HUES6 (cell line): ENCODE measurements at regions not wholly inside any gene's neighbourhood (a gene's known extent, or its start where the extent isn't known, plus 50 kb on each side); places are given as distances from the start of the nearest gene placed in this dataset.

Source experiments
- H3K27ac ChIP-seq: 2 replicates; pipeline ENCODE4 v1.7.0; 2013; ENCODE audit warnings: low read depth, mild to moderate bottlenecking, low read length, inconsistent platforms
- H3K27me3 ChIP-seq: 2 replicates; pipeline ENCODE4 v1.6.1; 2013; ENCODE audit warnings: low read length; ENCODE audit not compliant: control insufficient read depth, insufficient read depth
- H3K36me3 ChIP-seq: 2 replicates; pipeline ENCODE4 v1.6.1; 2013; ENCODE audit warnings: low read length; ENCODE audit not compliant: control insufficient read depth, insufficient read depth
- H3K4me1 ChIP-seq: 2 replicates; pipeline ENCODE4 v1.6.1; 2013; ENCODE audit warnings: low read length; ENCODE audit not compliant: control insufficient read depth, insufficient read depth
- H3K4me3 ChIP-seq: 2 replicates; pipeline ENCODE4 v1.5.1; 2013; ENCODE audit warnings: low read depth, low read length
- H3K9ac ChIP-seq: one replicate; pipeline ENCODE4 v1.6.1; 2013; ENCODE audit warnings: mild to moderate bottlenecking, low read length
- H3K9me3 ChIP-seq: 2 replicates; pipeline ENCODE4 v1.6.1; 2013; ENCODE audit warnings: low read depth, low read length; ENCODE audit not compliant: control insufficient read depth, insufficient read depth

- H3K4me1 ChIP-seq: no peaks in the 10 kb centered on the region
- H3K4me3 ChIP-seq: no peak overlapping the region
- no peaks in the 10 kb centered on the region for H3K9me3 ChIP-seq
- H3K27ac ChIP-seq: no peak overlapping the region
- no peak overlapping the region for H3K9ac ChIP-seq
- no peaks in the 10 kb centered on the region for H3K36me3 ChIP-seq
- no peaks in the 10 kb centered on the region for H3K27me3 ChIP-seq
These were observed 101.7 kb upstream of the CTTNBP2 start for GRCh38 chr7:117974891-117975290.

GRCh38 chr7:117975476-117975875 is 102.2 kb upstream of the CTTNBP2 start:
- Histone ChIP-seq H3K36me3 (no peaks in the 10 kb centered on the region), H3K27ac (no peak overlapping the region), H3K27me3 (no peaks in the 10 kb centered on the region), H3K4me1 (no peaks in the 10 kb centered on the region), H3K9ac (no peak overlapping the region), H3K4me3 (no peak overlapping the region), H3K9me3 (no peaks in the 10 kb centered on the region)

GRCh38 chr7:117979954-117980497 is 106.8 kb upstream of the CTTNBP2 start:
- H3K9me3 ChIP-seq: no peaks in the 10 kb centered on the region
- no peaks in the 10 kb centered on the region for H3K27me3 ChIP-seq
- H3K4me3 ChIP-seq: no peak overlapping the region
- no peak overlapping the region for H3K9ac ChIP-seq
- no peaks in the 10 kb centered on the region for H3K36me3 ChIP-seq
- H3K27ac ChIP-seq: no peak overlapping the region
- H3K4me1 ChIP-seq: no peaks in the 10 kb centered on the region

- Histone ChIP-seq H3K9me3 (no peaks in the 10 kb centered on the region), H3K4me1 (no peaks in the 10 kb centered on the region), H3K27ac (no peak overlapping the region), H3K4me3 (no peak overlapping the region), H3K9ac (no peak overlapping the region), H3K27me3 (no peaks in the 10 kb centered on the region), H3K36me3 (no peaks in the 10 kb centered on the region)
These were observed 109.1 kb upstream of the CTTNBP2 start for GRCh38 chr7:117982071-117983055.

GRCh38 chr7:117986645-117987269 is 113.5 kb upstream of the CTTNBP2 start:
- H3K27ac ChIP-seq: no peak overlapping the region
- no peak overlapping the region for H3K9ac ChIP-seq

GRCh38 chr7:117990834-117991233 is 117.6 kb upstream of the CTTNBP2 start:
- Histone ChIP-seq H3K4me1 (no peaks in the 10 kb centered on the region), H3K9ac (no peak overlapping the region), H3K27ac (no peak overlapping the region), H3K36me3 (no peaks in the 10 kb centered on the region), H3K4me3 (no peak overlapping the region), H3K9me3 (no peaks in the 10 kb centered on the region), H3K27me3 (no peaks in the 10 kb centered on the region)

More at GRCh38 chr7:117986645-117987269, 113.5 kb upstream of the CTTNBP2 start:
- Histone ChIP-seq H3K4me1 (no peaks in the 10 kb centered on the region), H3K27me3 (no peaks in the 10 kb centered on the region), H3K36me3 (no peaks in the 10 kb centered on the region), H3K4me3 (no peak overlapping the region), H3K9me3 (no peaks in the 10 kb centered on the region)

DNA sequence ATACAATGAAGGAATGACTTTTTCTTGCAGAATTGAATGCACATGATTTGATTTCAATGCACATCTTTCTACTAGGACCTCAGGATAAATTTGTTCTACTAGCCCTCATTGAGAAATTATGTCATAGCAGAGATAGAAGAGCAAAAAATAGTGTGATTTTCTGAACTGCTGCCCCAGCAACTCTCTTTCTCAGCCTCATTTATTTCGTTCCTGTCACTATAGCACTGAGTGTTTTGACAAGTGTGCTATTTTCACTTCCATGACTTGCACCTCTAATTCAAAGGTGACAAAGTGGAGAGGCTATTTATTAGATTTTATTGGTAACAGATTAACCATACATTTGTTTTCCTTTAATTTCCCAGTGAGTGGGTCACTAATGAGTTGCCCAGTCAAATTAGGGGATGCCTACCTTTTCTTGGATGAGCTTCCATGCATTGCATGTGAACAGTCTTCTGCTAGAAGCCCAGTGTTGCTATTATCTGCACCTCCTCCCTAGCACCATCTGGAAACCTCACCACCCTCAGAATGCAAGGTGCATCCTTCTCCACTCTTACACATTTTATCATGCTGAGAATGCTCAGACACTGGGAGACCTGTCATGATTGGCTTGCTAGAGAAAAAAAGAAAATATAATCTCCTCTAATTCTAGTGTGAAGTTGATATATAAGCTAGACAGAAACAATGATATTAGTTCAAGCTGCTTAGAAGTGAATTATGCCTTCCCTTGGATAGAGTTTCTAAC is 119.6 kb upstream of the CTTNBP2 start:
- Histone ChIP-seq H3K36me3 (no peaks in the 10 kb centered on the region), H3K27me3 (no peaks in the 10 kb centered on the region), H3K9ac (no peak overlapping the region), H3K9me3 (no peaks in the 10 kb centered on the region), H3K4me3 (no peak overlapping the region), H3K4me1 (no peaks in the 10 kb centered on the region), H3K27ac (no peak overlapping the region)

DNA sequence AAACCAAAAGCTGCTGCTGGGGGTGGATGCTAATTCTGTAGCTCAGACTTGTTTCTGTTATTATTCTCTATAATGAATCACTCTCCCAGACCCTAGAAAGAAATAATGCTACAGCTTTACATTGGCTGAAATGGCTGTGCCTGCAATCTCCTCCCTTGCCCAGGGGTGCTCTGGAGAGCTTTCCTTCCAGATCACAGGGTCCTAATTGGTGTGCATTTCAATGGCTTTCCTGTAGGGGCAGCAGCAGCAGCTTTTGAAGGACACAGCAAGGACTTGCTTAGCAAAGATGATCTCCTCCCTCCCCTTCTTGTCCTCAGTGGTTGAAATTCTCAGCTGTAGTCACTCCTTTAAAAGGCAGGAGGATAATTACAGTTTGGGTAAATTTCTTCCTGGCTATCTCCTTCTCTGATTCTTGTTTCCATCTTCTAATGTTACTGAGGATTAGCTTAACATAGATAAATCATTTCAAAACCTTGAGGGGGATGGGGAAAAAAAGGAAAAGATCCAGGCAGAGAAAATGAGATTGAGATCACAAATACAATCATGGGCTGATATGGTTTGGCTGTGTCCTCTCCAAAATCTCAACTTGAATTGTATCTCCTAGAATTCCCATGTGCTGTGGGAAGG is 120.2 kb upstream of the CTTNBP2 start:
- H3K27ac ChIP-seq: no peak overlapping the region
- H3K27me3 ChIP-seq: no peaks in the 10 kb centered on the region
- H3K9ac ChIP-seq: no peak overlapping the region
- no peak overlapping the region for H3K4me3 ChIP-seq
- no peaks in the 10 kb centered on the region for H3K9me3 ChIP-seq
- H3K36me3 ChIP-seq: no peaks in the 10 kb centered on the region
- 0 out of 2 replicates have a peak, but pooled peaks cover 7% of the 10 kb centered on the region for H3K4me1 ChIP-seq

DNA sequence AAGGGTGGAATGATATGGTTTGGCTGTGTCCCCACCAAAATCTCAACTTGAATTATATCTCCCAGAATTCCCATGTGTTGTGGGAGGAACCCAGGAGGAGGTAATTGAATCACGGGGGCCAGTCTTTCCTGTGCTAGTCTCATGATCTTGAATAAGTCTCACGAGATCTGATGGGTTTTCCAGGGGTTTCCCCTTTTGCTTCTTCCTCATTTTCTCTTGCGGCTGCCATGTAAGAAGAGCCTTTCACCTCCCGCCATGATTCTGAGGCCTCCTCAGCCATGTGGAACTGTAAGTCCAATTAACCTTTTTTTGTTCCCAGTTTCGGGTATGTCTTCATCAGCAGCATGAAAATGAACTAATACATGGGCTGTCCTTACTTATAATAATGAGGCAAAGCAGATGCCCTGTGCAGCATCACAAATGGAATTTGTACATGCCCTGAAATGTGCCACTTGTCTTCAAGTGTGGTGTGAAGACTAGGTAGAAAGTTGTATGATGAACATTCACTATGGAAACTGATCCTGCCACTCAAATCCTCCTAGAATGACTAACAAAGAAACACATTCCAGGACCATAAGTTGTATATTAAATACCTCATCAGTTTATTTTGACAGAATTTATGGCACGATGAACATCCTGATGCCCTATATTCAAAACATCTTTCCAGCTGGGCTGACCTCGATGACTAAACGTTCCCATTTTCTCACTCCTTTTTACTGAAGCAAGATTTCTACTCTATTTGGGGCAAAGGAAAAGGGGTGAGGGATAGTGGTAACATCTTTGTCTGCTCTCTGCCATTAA is 122.8 kb upstream of the CTTNBP2 start:
- H3K27ac ChIP-seq: no peak overlapping the region
- H3K4me3 ChIP-seq: no peak overlapping the region
- no peak overlapping the region for H3K9ac ChIP-seq
- H3K4me1 ChIP-seq: 0 out of 2 replicates have a peak, but pooled peaks cover 8% of the 10 kb centered on the region
- H3K36me3 ChIP-seq: no peaks in the 10 kb centered on the region
- no peaks in the 10 kb centered on the region for H3K9me3 ChIP-seq
- no peaks in the 10 kb centered on the region for H3K27me3 ChIP-seq
